Activated naive CD8-positive, alpha-beta T cell treated with anti-CD3 and anti-CD28 coated beads, Interleukin-2, amount 50 U/mL, for 16 hours (primary cell): ENCODE measurements at regions not wholly inside any gene's neighbourhood (a gene's known extent, or its start where the extent isn't known, plus 50 kb on each side); places are given as distances from the start of the nearest gene placed in this dataset.

Experiments
- DNase-seq: peaks from one replicate; pipeline ENCODE4 v3.0.0-alpha.2; 2020; ENCODE audit warnings: low read depth, low spot score

DNA sequence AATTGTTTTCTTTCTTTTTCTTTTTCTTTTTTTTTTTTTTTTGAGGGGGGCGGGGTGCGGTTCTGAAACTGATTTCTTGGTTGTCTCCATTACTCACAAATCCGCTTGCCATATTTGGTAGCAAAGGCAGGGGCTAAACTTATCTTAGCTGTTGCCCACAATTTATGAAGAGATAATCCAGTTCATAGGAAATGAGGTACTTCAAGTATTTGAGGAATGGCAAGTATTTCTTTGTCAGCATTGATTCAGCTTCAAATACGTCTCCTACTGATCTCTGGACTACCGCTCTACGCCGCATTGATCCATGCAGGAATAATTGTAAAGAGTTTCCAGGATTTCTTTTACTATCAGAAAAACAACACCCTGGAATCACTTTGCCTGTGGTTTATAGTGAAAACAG lies 289.2 kb upstream of the DPYD start:
- DNase-seq: no peak

DNA sequence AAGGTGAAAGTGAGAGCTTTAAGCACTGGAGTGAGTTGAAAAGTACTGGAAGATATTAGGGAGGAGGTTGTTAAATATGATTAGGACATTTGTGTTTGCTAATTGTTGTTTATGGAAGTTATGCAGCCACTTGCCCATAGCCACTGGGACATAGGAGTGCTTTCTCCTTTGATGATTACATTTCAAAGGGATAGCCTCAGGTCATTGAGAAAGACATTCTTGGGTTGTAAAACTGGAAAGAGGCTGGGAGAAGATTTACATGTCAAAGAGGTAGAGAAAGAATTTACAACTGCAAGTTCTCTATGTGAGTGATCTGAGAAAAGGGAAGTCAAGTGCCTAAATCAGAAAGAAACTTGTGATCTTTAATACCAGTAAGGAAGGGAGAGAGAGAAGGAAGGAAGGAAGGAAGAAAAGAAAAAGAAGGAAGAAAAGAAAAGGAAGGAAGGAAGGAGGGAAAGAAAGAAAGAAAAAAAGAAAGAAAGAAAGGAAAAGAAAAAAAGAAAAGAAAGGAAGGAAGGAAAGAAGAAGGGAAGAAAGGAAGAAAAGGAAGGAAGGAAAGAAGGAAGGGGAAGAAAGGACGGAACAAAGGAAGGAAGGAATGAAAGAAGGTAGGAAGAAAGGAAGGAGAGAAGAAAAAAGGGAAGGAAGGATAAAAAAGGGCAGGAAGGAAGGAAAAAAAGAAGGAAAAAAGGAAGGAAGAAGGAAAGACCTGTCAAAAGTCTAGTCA lies 284.6 kb upstream of the DPYD start:
- DNase-seq: no peak

DNA sequence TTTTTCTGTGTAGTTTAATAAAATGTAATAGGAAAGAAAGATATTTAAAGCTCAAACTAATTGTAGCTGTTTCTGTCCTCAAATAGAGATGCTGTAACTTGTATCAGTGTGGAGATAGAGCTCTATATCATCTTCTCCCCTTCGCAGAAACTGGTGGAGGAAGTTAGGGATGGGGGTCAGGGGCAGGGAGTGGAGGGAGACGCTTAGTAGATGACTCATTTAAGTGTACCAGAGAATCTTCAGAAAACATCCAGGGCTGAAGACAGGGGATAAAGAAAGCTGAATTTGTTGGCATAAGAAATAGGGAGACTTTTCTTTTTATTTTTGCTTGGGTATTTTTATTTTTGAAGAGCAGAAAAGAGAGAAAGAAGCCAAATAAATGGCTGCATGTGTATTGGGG lies 282.6 kb upstream of the DPYD start:
- DNase-seq: no peak

DNA sequence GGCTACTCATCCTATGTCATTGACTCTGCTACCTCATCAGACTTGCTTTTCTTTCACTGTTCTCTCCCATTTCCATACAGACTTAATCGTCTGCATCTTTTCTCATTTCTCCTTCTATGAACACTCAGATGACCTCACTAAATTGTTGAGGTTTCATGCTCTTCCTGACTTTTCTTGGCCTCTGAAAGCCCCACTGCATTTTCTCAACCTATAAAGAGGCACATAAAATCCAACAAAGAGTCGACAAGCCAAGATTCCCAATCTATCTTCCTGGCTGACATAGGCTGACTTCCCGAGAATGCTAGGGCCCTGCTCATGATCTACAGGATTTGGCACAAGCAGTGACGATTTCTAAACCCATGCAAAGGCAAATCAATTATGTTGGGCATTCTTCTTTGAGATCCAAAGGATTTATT lies 280.8 kb upstream of the DPYD start:
- DNase-seq: no peak

DNA sequence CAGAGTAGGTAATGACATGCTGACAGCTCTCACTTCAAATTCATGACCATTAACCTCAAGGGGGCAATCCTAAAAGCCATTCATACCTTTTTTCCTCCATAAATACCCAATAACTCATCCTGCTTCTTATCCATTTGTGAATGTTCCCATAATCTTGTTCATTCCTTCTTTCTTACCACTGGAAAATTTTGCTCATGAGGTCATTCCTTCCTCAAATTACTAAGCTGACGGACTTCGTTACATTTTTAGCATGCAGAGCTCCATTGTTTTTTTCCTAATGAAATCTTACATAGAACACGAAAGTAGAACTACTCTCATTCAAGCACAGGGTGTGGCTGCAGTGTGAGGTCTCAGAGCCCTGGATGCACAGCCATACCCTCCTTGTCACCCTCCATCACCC lies 276.5 kb upstream of the DPYD start:
- no peak for DNase-seq

DNA sequence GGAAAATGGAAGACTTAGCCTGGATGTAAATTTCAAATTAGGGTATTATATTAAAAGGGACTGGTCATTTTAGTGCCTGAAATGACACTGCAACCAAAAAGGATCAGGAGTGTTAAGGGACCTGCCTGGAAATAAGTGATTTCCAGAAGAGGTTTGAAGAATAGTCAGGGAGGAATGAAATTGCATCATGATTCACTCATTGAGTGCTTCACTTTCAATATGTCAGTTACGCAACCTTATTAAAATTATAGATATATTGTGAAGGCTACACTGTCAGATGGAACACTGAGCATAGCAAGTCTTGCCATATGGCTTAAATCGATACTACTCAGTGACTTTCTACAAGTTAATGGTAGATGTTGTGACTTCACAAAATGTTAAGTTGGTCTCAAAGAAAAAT lies 275.2 kb upstream of the DPYD start:
- no peak for DNase-seq

DNA sequence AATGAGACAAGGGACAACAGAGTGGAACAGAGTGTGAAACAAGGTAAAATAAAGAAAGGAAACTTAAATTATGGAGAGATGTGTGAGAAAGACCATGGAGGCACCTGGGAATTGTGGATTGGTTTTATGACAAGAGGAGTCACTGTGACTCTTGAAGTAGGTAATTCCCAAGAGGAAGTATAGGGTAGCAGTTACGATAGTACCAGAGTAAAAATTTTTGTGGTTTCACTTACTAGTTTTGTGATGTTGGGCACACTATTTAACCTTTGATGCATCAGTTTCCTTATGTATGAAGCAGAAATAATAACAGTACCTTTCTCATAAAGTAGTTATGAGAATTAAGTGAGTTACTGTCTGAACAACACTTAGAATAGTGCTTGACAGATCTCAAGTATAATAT lies 267.9 kb upstream of the DPYD start:
- DNase-seq: no peak

DNA sequence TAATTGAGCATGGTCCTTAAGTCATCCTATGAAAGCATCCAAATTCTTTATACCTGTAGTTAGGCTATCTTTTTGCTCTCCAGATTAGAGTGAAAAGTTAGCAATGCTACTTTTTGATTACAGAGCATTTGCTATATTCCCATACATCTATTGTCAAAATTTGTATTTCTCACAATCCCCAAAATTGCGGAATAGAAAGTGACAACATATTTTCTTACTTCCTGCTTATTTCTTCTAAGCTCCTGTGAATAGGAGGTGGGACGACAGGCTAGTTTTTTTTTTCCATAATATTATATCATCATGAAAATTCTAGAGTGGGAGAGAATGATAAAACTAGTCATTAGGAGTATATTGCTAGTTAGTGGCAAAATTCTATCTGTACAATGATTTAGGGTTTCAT lies 264.0 kb upstream of the DPYD start:
- no peak for DNase-seq

DNA sequence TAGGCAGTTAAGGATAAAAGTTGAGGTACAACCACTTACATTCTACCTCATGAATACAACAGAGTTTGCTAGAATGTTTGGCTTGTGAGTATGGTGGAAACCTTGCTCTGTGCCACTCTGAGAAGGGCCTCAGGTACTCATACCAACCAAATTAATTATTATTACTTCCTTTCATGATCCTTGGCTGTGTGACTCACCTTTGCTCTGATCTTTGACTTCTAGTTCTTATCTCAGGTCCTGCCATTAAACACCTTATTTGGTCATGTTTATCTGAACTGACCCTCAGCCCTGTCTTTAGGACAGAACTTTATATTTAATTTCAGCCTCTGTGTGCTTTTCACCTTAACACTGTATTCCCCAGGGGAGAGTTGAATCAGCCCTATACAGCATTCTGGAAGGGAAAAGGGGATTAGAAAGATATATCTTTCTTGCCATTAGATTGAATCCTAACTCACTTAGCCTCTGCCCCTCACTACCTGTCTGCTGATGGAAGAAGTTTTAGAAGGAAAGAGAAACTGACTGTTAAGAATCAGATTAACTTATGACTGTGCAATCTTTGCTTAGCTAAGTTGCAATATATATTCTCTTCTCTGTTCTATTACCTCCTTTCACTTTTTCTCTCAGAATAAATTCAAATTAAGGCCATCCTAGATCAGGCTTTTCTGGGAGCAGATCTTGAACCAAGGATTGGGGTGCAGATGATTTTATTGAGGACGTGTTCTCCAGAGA lies 260.4 kb upstream of the DPYD start:
- no peak for DNase-seq

DNA sequence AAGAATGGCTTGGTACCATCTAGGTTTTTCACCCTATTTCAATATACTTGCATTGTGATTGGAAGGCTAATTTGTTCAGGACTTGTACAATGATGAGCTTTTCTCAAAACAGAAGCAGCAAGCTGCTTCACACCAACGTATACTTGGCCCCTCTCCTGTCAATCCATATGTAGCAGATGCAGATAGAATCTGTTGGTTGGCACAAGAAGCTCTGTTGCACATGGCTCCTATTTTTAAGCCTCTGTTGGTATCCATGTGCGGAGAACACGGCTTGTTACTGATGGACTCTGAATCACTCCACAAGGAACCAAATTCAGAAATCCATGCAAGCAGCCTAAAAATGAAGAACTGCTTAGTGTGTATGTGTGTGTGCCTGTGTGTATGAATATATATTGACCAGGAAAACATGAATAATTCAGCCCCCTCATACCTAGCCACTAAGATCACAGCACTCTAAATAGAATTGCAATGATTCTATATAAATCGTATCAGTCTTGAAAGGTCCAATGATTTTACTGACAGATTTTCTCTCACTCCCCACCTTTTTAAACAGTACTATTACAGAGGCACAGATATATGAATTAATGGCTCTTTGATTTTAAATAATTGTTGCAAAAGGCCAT lies 258.4 kb upstream of the DPYD start:
- DNase-seq: no peak

DNA sequence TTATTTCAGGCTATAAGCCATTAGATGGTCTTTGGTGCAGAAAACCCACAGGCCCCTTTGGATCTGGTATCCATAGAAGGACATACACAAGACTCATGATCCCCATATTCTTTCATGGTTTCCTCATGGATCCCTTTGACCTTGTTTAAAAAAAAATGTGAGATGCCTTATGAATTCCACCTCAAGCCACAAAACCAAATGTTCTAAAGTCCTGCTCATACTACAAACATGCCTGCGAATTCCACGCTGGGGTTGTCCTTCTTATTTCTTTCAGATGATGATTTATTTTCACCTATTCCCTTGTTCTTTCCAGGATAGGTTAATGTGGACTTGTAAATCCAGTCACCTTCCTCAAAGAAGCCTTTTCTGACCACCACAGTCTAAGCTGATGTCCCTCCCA lies 256.9 kb upstream of the DPYD start:
- DNase-seq: no peak

DNA sequence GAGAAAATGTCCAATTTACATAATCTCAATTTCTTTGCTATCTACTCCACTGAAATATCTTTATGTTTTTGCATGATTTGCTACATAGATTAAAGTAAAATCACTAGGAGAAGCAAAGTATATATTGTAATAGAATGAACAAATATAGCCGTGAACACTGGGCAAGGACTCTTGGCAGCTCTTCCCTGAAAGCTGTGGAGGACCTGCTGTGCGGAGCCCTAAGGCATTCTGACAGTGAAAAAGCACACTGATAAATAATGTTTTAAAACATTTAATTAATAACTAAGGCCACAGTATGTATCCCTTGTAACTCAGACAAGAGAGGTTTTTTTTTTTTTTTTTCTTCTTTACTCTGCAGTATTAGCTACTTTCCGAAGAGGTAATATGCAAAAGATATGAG lies 256.1 kb upstream of the DPYD start:
- DNase-seq: no peak

DNA sequence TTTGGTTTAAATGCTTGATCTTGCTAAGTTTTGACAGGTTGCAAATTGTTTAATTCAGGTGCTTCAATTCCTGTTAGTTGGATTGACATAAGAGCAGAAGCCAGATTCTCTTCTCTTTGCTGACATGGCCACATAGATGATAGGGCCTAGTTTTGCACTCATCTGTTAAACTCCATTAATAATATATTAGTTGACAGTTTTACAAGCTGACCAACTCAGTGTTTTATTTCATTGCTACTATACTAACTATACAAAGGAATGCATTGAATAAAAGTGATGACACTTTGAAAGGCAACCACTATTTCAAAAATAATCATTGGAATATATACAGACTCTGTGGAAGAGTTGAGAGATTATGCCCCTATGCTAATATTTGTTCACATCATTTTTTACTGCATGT lies 255.6 kb upstream of the DPYD start:
- DNase-seq: no peak

DNA sequence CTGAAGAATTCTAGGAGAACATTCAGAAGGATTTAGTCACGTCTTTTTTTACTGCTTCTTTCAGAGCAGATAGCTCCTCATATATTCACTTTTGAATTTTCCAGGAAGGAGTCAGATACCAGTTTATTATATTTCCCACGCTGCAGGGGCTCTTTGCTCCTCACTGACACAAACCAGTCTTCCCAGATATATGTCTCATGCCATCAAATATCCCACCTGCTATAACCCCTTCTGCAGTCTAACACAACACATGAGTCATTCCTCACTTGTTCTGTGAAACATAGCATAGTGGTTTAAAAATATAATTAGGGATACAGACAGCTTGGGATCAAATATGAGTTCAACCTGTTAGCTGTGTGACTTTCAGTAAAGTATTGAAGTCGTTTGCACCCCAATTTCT lies 251.7 kb upstream of the DPYD start:
- DNase-seq: no peak

DNA sequence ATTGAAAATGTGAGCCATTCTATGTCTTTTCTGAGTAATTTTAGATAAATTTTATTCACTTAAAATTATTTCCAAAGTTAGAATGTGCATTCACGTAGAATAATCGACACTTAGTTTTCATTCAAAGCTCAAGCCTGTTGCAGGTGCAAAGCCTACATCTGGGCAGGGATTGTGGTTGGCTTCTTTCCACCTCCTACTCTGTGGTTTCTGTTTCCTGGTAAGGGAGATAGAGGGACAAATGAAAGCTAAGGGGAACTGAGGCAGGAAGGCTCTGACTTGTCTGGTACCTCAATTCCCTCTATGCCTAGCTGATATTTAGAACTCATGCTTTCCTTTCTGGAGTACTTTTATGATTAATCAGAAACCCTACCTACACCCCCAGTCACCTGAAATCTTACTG lies 251.2 kb upstream of the DPYD start:
- no peak for DNase-seq

DNA sequence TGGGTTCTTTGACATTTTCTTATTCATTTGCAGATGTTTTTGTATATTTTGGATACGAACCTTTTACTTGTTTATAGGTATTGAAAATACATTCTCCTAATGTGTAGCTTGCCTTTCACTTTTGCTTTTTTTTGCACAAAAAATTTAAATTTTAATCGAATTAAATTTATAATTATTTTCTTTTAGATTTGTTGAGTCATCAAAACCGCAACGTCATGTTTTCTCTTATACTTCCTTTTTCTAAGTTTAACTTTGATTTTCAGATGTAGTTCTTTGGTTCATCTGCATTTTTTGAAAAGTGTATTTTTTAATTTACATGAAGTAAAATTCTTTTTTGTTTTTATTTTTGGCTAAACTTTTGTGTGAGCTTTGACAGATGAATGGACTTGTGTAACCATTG lies 243.7 kb upstream of the DPYD start:
- no peak for DNase-seq

DNA sequence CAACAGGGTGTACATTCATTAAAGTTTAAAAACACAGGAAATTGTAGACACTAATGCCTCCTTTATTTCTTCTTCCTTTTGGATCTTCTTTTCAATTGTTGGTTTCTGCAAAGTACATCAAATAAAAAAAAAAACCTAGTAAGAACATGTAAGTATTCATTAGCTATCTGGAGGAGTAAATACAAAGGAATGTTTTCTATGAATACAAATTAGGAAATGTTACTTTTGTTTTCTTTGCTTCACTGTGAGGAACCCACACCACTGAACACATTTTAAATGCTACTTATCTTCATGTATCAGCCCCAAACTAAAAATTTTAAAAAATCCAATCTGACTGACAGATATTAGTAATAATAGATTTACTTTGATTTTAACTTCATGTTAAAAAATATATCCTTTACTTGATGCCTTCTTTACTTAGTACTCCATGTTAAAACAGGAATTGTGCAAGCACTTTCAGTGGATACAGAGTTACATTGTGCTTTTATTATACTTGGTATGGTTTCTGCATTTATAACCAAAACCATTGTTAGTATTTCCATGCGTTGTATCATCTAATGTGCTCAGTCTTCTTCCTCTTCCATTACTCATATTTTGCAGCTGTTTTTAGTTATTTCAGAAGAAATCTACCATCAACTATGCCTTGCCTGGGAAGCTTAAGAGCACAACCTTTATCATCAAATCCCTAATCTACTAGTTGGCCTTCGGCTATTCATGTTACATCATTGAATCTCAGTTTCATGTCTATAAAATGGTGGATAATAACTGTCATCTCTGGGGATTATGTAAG lies 236.9 kb upstream of the DPYD start:
- no peak for DNase-seq

DNA sequence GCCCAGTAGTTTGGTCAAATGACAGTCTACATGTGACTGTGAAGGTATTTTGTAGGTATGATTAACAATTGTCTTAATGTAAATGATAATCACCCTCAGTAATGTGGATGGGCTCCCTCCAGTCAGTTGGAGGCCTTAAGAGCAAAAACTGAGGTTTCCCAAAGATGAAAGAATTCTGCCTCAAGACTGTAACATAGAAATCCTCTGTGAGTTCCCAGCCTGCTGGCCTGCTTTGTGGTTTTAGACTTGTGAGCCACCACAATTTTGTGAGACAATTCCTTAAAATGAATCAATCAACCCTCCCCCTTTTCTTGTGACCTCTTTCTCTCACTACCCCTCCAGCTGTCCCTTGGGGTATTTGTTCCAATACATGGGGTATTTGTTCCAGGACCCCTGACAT lies 226.4 kb upstream of the DPYD start:
- DNase-seq: no peak

DNA sequence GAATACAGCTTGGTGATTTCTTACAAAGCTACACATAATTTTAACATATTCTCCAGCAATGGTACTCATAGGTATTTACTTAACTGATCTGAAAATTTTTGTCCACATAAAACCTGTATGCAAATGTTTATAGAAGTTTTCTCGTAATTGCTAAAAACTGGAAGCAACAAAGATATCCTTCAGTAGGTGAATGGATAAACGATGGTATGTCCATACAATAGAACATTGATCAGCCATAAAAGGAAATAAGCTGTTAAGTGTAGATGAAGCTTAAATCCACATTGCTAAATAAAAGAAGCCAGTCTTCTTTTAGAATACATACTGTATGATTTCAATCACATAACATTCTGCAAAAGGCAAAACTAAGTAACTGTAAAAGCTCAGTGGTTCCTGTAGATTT lies 224.8 kb upstream of the DPYD start:
- no peak for DNase-seq

DNA sequence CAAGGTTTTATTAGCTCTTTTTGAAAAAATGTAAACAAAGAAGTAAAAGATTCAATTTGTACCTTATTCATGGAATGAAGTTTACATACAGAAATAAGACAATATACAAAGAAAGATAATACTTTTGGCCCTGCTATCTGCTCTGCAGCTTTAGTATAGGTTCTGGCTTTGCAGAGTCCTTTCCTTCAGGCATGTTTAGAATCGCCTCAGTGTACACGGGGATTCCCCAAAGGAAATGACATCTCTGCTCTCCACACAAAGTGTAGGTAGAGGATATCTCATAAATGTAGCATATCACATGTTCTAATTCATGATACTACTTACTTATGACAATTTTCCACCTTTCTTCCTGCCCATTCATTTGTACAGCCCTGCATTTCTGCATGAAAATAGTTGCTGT lies 222.6 kb upstream of the DPYD start:
- no peak for DNase-seq

DNA sequence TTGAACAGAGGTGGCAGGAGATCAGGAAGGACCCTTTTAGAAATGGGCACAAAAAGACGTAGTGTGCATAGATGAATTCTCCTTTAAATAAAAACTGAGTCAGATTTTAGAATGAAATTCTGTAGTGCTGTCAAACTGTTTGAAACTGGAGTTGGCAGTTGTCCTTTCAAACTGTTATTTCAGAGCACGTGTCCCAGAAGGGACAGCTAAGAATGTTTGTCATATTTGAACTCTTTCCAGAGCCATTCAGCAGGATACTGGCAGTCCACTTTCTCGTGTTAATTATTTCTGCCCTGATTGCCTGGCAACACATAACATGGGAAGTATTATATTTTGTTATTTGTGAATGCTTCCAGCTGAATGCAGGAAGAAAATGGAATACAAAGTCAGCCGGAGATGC lies 212.3 kb upstream of the DPYD start:
- DNase-seq: no peak

DNA sequence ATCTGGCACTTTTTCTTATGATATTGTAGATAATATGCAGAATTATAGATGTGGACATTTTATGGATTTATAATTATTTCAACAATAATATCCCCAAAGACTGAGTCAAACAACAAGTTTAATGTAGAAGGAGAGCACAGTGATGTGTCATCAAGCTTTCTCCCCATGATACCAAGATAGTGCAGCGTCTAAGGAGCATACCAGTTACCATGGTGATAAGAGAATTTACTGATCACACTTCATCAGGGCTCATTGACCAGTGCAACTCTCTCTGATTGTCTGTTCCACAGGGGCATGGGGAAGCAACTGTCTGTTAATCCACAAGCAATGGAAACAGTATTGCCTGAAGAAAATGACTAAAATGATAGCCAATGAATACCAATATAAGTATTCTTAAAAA lies 209.6 kb upstream of the DPYD start:
- DNase-seq: no peak
